IMR-90 (cell line): ENCODE measurements at regions not wholly inside any gene's neighbourhood (a gene's known extent, or its start where the extent isn't known, plus 50 kb on each side); places are given as distances from the start of the nearest gene placed in this dataset.

Experiments
- POLR2A ChIP-seq: IDR thresholded peaks from 2 replicates; pipeline ENCODE4 v1.6.1; 2012; ENCODE audit warnings: mild to moderate bottlenecking, low read depth, low read length
- TF ChIP-seq, protein P1 (sequence below): conservative IDR thresholded peaks from 2 replicates; pipeline ENCODE4 v1.5.1; 2012; ENCODE audit warnings: mild to moderate bottlenecking, low read depth, low read length, improper control_type of control experiment

DNA sequence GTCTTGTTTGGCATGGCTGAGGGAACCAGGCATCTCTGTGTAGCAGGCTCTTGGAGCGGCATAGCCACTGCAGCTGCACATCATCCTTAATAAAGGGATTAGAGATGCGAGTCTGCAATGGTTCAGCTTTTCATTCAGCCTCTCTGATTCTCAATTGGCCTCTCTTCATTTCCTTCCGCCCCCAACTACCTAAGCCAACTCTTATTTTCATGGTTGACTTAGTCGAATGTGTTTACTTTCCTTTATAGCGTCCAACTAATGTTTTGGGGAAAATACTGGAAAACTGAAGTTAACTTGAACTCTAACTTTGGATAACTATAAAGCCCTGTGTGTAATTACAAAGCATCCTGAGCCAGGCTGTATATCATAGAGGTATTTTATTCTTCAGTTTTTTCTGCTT, 202.2 kb upstream of the KIAA1217 start:
- TF ChIP-seq, protein P1, sequence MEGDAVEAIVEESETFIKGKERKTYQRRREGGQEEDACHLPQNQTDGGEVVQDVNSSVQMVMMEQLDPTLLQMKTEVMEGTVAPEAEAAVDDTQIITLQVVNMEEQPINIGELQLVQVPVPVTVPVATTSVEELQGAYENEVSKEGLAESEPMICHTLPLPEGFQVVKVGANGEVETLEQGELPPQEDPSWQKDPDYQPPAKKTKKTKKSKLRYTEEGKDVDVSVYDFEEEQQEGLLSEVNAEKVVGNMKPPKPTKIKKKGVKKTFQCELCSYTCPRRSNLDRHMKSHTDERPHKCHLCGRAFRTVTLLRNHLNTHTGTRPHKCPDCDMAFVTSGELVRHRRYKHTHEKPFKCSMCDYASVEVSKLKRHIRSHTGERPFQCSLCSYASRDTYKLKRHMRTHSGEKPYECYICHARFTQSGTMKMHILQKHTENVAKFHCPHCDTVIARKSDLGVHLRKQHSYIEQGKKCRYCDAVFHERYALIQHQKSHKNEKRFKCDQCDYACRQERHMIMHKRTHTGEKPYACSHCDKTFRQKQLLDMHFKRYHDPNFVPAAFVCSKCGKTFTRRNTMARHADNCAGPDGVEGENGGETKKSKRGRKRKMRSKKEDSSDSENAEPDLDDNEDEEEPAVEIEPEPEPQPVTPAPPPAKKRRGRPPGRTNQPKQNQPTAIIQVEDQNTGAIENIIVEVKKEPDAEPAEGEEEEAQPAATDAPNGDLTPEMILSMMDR: no peak
- no peak for TF ChIP-seq POLR2A
